Erythroblast (primary cell): ENCODE measurements at regions not wholly inside any gene's neighbourhood (a gene's known extent, or its start where the extent isn't known, plus 50 kb on each side); places are given as distances from the start of the nearest gene placed in this dataset.

Source experiments
- DNase-seq, 2 experiments: peaks; one replicate each; lab custom pipeline; 2025; lab: John Stamatoyannopoulos, UW
- GATA1 ChIP-seq: IDR thresholded peaks from 2 replicates; pipeline ENCODE4 v1.6.1; 2011; ENCODE audit warnings: low read depth, mild to moderate bottlenecking, control low read depth, low read length, moderate library complexity
- POLR2A ChIP-seq: IDR thresholded peaks from 2 replicates; pipeline ENCODE4 v1.6.1; 2011; ENCODE audit warnings: mild to moderate bottlenecking, low read length

DNA sequence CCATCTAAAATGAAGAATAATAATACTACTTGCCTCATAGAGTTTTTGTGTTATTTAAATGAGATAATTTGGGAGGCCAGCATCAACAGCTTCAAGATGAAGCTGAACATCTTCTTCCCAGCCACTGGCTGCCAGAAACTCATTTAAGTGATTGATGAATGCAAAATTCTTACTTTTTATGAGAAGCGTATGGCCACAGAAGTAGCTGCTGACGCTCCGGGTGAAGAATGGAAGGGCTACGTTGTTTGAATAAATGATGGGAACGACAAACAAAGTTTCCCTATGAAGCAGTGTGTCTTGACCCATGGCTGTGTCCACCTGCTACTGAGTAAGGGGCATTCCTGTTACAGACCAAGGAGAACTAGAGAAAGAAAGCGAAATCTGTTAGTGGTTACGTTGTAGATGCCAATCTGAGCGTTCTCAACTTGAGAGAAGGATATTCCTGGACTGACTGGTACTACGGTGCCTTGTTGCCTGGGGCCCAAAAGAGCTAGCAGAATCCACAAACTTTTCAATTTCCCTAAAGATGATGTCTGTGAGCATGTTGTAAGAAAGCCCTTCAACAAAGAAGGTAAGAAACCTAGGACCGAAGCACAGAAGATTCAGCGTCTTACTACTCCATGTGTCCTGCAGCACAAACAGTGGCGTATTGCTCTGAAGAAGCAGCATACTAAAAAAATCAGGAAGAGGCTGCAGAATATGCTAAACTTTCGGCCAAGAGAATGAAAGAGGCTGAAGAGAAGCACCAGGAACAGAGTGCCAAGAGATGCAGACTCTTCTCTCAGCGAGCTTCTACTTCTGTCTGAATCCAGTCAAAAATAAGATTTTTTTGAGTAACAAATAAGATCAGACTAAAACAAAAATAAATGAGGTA is 100.0 kb upstream of the LRIG3 start:
- no peak for DNase-seq
- TF ChIP-seq POLR2A, result no peak
- TF ChIP-seq GATA1, result no peak

DNA sequence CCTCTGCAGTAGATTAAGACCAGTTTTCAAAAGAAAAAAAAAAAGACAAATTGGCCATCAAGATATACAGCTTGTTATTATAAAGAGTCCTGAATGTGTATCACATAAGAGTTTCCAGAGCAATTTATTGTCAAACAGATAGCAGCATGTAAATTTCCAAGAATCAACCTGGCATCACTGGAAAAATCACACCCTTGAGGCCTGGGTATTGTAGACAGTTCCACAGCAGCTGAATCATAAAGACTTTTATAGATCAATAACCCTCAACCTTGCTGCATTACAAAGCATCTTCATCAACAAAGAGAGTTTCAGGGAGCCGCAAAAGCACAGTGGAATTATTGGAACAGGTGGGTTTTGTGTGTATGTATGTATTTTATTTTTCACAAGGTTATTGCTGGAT is 94.6 kb upstream of the LRIG3 start:
- no peak for DNase-seq
- no peak for TF ChIP-seq GATA1
- TF ChIP-seq POLR2A, result no peak

DNA sequence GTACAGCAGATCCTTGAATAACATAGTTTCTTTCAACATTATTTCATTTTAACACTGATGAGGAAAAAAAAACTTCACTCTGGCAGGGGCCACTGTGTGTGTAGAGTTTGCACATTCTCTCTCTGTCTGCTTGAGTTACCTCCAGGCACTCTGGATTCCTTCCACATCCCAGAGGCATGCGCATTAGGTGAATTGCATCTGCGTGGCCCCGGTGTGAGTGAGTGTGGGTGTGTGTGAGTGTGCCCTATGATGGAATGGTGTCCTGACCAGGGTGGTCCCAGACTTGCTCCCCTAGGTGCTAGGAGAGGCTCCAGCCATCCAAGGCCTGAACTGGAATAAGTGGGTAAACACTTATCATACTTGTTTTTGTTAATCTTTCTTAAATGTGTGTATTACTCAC is 90.6 kb upstream of the LRIG3 start:
- no peak for DNase-seq

DNA sequence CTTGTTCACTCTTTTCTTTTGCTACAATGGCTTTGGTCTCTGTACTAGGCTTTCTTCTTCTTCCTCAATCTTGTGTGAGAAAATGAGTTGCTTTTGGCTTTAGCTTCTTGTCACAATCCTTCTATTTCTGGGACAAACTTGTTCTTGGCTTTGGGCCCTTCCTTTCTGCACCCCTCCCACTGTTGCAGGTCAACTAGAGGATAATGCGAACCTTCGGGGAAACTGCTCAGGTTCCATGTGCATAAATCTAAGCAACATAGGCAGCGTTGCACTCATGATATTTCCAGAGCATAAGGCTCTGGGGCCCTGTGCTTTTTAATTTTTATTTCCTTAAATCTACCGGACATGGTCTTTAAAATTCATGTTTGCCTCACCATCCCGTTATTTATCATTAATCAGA is 89.8 kb upstream of the LRIG3 start:
- no peak for TF ChIP-seq GATA1
- no peak for TF ChIP-seq POLR2A
- no peak for DNase-seq

More for the DNA sequence above, 90.6 kb upstream of the LRIG3 start:
- TF ChIP-seq POLR2A (no peak), GATA1 (no peak)

DNA sequence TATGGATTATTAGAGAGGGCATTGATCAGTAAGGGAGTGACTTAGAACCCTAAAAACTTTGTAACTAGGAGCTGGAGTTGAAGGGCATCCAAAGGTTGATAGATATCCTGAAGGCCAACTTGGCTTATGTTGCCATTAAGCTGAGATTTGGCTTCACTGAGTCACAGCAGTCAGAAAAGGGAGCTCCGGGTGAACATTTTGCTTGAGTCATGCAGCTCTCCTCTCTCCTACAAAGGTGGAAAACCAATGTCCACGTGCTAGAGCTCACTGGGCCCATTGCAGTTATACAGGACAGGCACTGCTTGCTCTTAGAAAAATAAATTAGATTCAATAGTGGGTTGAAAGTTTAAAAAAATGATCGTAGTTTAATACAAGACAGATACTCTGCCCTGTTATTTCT is 87.3 kb upstream of the LRIG3 start:
- DNase-seq, result no peak
- TF ChIP-seq POLR2A, result no peak
- no peak for TF ChIP-seq GATA1

DNA sequence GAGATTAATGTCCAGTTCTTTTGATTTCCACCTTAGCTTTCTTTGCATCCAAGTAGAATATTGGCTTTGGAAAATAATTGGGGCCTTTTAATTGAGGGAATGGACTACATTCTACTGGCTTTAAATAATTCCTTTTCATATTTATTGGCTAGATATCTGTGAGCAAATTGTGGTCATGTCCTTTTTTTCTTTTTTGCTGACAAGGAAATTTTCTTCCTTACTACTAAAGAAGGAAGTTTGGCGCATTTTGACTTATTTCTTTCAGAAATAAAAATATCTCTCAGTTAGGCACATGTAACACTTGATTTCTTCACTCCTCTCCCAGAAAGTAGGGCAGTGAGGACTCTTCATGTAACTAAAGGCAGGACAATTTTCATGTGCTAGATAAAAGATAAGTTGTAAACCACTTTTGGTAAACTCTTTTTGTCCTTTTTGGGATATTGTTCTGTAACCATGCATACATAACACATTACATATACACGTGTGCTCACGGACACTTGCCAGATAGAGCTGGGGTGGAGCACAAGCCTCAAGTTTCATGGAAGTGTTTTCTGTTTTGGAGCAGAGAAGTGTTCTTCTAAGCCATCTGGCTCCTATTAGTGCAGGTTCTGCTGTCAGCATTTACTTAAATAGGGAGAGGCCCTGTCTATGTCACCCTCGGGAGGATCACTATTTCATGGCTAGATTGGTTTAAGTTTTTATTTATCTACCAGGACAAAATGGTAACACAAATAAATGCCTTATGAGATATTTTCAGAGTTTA is 85.1 kb upstream of the LRIG3 start:
- no peak for TF ChIP-seq GATA1
- TF ChIP-seq POLR2A, result no peak

DNA sequence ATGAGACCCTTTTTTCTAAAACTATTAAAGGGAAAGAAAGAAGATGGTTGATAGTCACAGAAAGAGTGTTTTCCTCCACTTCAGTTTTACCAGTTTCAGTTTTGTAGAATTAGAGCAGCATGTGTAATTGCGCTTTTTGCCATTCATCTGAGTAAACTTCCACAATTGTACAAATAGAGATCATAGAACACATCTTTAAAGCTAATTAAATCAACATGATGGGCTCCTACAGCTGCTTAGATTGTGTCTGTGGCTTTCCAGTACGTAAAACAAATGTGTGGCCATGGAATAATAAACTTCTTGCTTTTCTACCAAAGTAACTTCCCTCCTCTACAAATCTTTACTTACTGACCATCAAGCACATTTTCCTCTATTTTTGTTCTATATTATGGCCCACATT is 84.2 kb upstream of the LRIG3 start:
- DNase-seq, result no peak
- TF ChIP-seq POLR2A (no peak), GATA1 (no peak)

More for the DNA sequence above, 85.1 kb upstream of the LRIG3 start:
- no peak for DNase-seq

DNA sequence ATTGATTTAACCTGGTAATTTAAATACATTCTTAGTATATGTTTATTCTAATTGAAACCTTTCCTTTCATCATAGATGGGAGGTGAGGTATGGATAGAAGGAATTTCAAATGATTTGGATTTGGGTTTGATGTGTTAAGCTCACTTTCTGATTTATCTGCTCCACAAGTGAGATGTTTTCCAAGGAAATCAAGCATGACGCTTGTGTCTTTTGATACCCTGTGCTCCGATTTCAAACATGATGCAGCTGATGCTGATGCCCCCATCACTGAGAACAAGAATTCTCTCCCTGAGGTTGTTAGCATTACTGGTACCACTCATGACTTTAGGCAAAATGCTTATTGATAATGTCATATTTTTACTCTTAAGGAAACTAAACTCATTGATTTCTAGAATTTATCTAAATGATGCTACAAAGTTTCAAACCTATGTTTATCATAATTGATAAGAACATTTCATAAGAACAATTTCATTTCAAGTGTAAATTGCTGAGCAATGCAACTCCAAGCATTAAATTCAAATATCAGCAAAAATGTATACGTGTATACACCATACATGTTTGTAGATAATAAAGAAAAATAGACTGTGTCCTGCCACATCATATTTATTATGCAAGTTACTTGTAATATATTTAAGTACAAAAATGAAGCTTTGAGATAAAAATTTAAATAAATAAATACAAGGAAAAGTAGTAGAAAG is 75.5 kb upstream of the LRIG3 start:
- TF ChIP-seq POLR2A, result no peak
- no peak for TF ChIP-seq GATA1

DNA sequence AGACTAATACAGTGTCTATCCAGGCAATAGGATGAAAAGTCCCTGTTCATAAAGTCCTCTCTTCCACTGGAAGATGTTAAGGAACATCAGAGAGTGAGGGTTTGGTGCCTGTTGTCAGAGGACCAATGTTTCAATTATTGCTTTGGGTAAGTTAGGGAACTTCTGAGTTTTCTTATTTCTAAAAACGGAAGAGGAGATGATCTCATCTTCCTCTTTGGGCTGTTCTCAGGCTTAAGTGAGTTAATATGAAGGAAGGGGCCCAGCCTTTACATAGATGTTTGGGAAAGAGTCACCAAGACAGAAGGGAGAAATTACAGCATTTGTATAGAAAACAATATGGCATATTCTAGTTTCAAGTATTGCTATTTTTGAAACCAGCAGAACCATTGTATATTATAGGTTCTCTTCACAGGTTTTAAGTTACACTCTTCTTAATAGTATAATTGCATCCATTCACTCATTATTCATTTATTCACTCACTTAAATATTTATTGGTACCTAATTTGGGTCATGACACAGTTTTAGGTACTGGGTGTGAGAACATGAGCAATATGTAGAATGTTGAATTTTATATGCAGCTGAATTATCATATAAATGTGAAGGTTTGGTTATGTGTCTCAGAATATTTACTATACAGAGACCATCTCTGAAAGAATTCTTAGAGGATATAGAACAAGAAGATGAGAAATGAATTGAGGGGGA is 68.5 kb upstream of the LRIG3 start:
- no peak for DNase-seq
- TF ChIP-seq POLR2A, result no peak

More for the DNA sequence above, 75.5 kb upstream of the LRIG3 start:
- DNase-seq, result no peak

DNA sequence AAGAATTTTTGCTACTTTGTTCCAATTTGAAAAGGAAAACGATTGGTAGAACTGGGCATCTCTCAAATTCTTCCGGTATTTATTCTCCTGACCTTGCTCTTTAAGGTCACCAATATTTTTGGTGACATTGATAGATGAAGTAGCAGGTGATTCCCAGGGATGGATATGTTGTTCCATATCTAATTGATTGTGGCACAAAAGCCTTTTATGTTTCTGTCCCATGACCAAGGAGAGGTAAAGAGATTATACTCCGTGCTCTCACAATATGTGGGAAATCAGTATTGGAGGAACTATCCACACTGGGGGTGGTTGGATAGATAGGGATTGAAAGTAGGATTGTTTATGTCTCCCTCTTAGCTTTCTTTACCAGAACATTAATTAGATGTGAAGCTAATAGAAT is 61.7 kb upstream of the LRIG3 start:
- TF ChIP-seq GATA1 (no peak), POLR2A (no peak)

DNA sequence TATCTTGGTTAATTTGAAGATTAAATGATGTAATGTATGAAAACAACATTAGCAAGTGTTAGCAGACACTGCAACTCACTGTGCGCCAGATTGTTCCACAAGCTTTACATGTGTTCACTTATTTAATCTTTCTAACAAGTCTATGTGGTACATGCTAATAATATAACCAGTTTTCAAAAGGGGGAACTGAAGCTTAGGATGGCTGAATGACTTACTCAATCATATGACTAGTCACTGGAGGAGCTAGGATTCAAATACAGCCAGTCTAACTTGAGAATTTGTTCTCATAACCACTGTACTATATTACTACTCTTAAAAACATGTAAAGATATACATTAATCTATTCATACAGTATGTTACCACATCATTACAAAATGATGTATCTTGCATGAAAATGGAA is 60.5 kb upstream of the LRIG3 start:
- no peak for DNase-seq
- TF ChIP-seq POLR2A, result no peak
- TF ChIP-seq GATA1, result no peak

More for the DNA sequence above, 61.7 kb upstream of the LRIG3 start:
- no peak for DNase-seq

DNA sequence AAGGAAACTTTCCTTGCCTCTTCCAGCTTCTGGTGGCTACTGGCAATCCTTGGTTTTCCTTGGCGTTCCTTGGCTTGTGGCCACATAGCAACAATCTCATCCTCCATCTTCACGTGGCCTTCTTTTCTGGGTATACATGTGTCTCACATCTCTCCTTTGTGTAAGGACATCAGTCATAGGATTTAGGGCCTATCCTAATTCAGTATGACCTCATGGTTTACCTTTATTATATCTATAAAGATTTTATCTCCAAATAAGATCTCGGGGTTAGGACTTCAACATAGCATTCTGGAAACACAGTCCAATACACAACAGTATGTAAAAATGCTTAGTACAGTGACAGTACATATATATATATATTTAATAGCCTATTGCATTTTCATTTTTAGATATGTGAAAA is 58.4 kb upstream of the LRIG3 start:
- no peak for DNase-seq
- TF ChIP-seq POLR2A, result no peak
- TF ChIP-seq GATA1, result no peak

DNA sequence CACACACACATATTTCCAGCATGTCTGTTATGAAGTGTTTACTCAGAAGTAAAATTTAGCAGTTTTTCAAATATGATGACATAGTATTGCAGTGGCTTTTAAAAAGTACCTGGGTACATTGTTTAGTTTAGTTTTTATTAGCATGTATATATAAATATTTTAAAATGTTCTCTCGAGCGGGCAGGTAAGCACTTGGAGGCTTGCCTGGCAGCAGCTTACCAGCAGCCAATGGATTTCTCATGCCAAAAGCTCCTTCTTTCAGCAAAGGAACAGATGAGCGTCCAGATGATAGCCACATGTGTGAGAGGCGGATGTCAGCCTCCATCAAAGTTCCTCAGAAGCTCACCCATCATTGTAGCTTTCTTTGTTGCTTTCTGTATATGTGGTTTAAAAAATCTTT is 57.2 kb upstream of the LRIG3 start:
- DNase-seq, result no peak
- no peak for TF ChIP-seq POLR2A
- no peak for TF ChIP-seq GATA1
